Spleen (tissue), 7 donors: ENCODE measurements at regions not wholly inside any gene's neighbourhood (a gene's known extent, or its start where the extent isn't known, plus 50 kb on each side); places are given as distances from the start of the nearest gene placed in this dataset.

Source experiments
- CTCF ChIP-seq, 11 experiments: fragments of 200-600 bp in 7 of 11; fragments of 450-650 bp in 4 of 11; sonication (generic) in 4 of 11; IDR thresholded peaks in 8 of 11; conservative IDR thresholded peaks in 3 of 11; 1 replicate in 7 of 11; 2 replicates in 4 of 11; pipeline versions ENCODE4 v1.4.0 to v1.8.0; 2016 to 2021; ENCODE audit warnings: antibody characterized with exemption in 11 of 11, inconsistent platforms in 4 of 11, mild to moderate bottlenecking in 1 of 11
- POLR2AphosphoS5 ChIP-seq, 3 donors: sonication (generic); formaldehyde crosslinking; IDR thresholded peaks; one replicate each; pipeline ENCODE4 v1.5.1; 2017; ENCODE audit warnings: antibody characterized with exemption in 3 of 3
- donor health status: DM: no; HTN: no; CAD: no; lungs with moderate emphysema.
- donor health status: DM: no; HTN: no; CAD: no.
- donor health status: DM: no; HTN: no; CAD: no.

GRCh38 chr14:37709419-37710195, 114.2 kb downstream of the TTC6 start:
- peak in 1 of 11 experiments; percentile 19 for TF ChIP-seq CTCF (IDR thresholded peaks at IDR 0.05 in 8 of 11, conservative IDR thresholded peaks at IDR 0.05 in 3 of 11)
- TF ChIP-seq POLR2AphosphoS5 (IDR thresholded peaks at IDR 0.05), result no peak
